ENCODE measurements at regions not wholly inside any gene's neighbourhood (a gene's known extent, or its start where the extent isn't known, plus 50 kb on each side); places are given as distances from the start of the nearest gene placed in this dataset.

DNA sequence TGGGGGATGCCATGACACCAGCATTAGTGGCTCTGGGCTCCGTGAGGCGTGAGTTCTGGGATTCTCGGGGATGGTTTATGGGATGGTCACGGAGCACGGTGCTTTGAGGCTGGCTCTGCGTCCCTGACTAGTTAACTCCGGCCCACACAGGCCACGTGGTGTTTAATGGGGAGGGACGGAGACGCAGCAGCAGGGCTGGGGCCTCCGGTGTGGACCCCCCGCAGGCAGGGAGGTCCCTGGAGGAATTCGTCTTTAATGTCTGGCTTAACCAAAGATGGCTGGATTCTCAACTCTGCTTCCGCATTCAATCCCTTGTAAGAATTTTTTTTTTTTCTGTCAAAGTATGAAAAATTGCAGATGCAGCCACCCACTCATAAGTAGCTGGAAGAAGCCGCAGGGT lies 86.4 kb upstream of the RFLNA start:
- Histone ChIP-seq H3K9me3 (ENCODE audit: low read length) (no peaks in the 10 kb centered on the region; the same call in 1 of the 2 replicates), H4K20me1 (ENCODE audit: insufficient read depth, low read length) (no peaks in the 10 kb centered on the region), H3K36me3 (ENCODE audit: insufficient read depth, low read length) (no peaks in the 10 kb centered on the region), H3K9ac (ENCODE audit: low read length) (no peak overlapping the region), H3F3A (ENCODE audit: insufficient read depth, low read length) (no peaks in the 10 kb centered on the region), H3K4me2 (ENCODE audit: low read length) (no peak overlapping the region), H3K4me1 (ENCODE audit: insufficient read depth, low read length, severe bottlenecking) (no peaks in the 10 kb centered on the region), H3K79me2 (ENCODE audit: insufficient read depth, low read length) (no peaks in the 10 kb centered on the region), H3K27ac (ENCODE audit: low read depth, low read length, poor library complexity, severe bottlenecking) (no peak overlapping the region), H2AFZ (ENCODE audit: low read length) (no peak overlapping the region), H3K9me2 (ENCODE audit: low read depth, low read length) (no peaks in the 10 kb centered on the region), H3K27me3 (ENCODE audit: insufficient read depth, low read length) (no peaks in the 10 kb centered on the region; the same call in 1 of the 2 replicates), H3K4me3 (ENCODE audit: low read depth, low read length, poor library complexity, severe bottlenecking) (no peak overlapping the region)
- TF ChIP-seq EZH2 (IDR thresholded peaks at IDR 0.05; ENCODE audit: borderline replicate concordance, low read length) = no peak
- TF ChIP-seq, protein P1, sequence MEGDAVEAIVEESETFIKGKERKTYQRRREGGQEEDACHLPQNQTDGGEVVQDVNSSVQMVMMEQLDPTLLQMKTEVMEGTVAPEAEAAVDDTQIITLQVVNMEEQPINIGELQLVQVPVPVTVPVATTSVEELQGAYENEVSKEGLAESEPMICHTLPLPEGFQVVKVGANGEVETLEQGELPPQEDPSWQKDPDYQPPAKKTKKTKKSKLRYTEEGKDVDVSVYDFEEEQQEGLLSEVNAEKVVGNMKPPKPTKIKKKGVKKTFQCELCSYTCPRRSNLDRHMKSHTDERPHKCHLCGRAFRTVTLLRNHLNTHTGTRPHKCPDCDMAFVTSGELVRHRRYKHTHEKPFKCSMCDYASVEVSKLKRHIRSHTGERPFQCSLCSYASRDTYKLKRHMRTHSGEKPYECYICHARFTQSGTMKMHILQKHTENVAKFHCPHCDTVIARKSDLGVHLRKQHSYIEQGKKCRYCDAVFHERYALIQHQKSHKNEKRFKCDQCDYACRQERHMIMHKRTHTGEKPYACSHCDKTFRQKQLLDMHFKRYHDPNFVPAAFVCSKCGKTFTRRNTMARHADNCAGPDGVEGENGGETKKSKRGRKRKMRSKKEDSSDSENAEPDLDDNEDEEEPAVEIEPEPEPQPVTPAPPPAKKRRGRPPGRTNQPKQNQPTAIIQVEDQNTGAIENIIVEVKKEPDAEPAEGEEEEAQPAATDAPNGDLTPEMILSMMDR (IDR thresholded peaks at IDR 0.05; ENCODE audit: low read length) = no peak

DNA sequence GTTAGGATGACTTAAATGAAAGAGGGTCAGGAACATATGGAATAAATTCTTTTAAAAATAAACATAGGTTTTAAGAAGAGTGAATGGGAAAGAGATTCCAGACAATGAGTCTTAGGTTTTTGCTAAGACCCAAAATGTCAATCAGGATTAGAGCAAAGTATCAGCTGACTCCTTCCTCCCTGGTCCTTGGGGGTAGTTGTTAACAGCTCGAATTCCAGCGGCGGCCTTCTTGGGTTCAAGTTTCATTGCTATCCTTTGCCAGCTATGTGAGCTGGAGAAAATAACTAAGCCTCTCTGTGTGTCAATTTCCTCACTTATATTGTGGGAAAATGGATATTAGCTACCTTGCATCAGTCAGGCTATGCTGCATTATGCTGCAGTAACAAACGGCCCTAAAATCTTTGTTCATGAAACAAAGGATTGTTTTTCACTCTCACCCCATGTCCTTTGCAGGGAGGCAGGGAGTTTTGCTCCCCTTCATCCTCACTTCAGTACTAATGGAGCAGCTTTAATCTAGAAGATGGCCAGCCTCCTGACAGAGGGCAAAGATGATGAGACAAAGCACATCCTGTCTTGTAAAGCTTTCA lies 83.8 kb upstream of the RFLNA start:
- Histone ChIP-seq H3K9me2 (ENCODE audit: low read depth, low read length) (no peaks in the 10 kb centered on the region), H3K27ac (ENCODE audit: low read depth, low read length, poor library complexity, severe bottlenecking) (no peak overlapping the region), H3K27me3 (ENCODE audit: insufficient read depth, low read length) (peaks cover 5% of the 10 kb centered on the region; the same call in 1 of the 2 replicates), H3K36me3 (ENCODE audit: insufficient read depth, low read length) (no peaks in the 10 kb centered on the region), H3K9ac (ENCODE audit: low read length) (no peak overlapping the region), H3K4me3 (ENCODE audit: low read depth, low read length, poor library complexity, severe bottlenecking) (no peak overlapping the region), H2AFZ (ENCODE audit: low read length) (no peak overlapping the region), H3K9me3 (ENCODE audit: low read length) (peaks cover 3% of the 10 kb centered on the region), H3K4me1 (ENCODE audit: insufficient read depth, low read length, severe bottlenecking) (no peaks in the 10 kb centered on the region), H3F3A (ENCODE audit: insufficient read depth, low read length) (no peaks in the 10 kb centered on the region), H3K79me2 (ENCODE audit: insufficient read depth, low read length) (no peaks in the 10 kb centered on the region), H4K20me1 (ENCODE audit: insufficient read depth, low read length) (no peaks in the 10 kb centered on the region), H3K4me2 (ENCODE audit: low read length) (no peak overlapping the region)
- TF ChIP-seq EZH2 (IDR thresholded peaks at IDR 0.05; ENCODE audit: borderline replicate concordance, low read length) = no peak
- TF ChIP-seq, protein P1 (IDR thresholded peaks at IDR 0.05; ENCODE audit: low read length) = no peak

DNA sequence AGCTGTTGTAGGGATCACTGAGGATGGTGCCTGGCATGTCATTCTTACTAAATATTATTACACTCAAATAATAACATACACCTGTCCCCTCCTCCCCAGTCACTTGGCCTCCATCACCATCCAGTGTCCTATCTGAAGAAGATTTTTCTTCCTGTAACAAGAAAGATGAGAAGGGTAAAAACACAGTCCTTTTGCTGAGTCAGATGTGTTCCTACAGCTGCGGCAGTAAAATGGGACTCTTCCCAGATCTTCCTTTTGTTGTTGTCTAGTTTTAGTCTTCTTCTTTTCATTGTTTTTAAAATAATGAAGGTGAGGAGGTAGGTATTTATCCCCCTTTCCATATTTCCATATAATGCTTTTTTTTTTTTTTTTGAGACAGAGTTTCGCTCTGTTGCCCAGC lies 83.1 kb upstream of the RFLNA start:
- H3F3A ChIP-seq (ENCODE audit: insufficient read depth, low read length) = no peaks in the 10 kb centered on the region
- no peak for TF ChIP-seq EZH2 (IDR thresholded peaks at IDR 0.05; ENCODE audit: borderline replicate concordance, low read length)
- TF ChIP-seq, protein P1 (IDR thresholded peaks at IDR 0.05; ENCODE audit: low read length) = no peak
- H3K79me2 ChIP-seq (ENCODE audit: insufficient read depth, low read length) = no peaks in the 10 kb centered on the region
- no peak overlapping the region for H3K9ac ChIP-seq (ENCODE audit: low read length)
- H3K4me1 ChIP-seq (ENCODE audit: insufficient read depth, low read length, severe bottlenecking) = no peaks in the 10 kb centered on the region
- H3K27me3 ChIP-seq (ENCODE audit: insufficient read depth, low read length) = peaks cover 6% of the 10 kb centered on the region; the same call in 1 of the 2 replicates
- H3K9me2 ChIP-seq (ENCODE audit: low read depth, low read length) = no peaks in the 10 kb centered on the region
- H4K20me1 ChIP-seq (ENCODE audit: insufficient read depth, low read length) = no peaks in the 10 kb centered on the region
- no peak overlapping the region for H3K4me2 ChIP-seq (ENCODE audit: low read length)
- no peak overlapping the region for H2AFZ ChIP-seq (ENCODE audit: low read length)
- no peaks in the 10 kb centered on the region for H3K36me3 ChIP-seq (ENCODE audit: insufficient read depth, low read length)
- H3K9me3 ChIP-seq (ENCODE audit: low read length) = peaks cover 3% of the 10 kb centered on the region
- no peak overlapping the region for H3K27ac ChIP-seq (ENCODE audit: low read depth, low read length, poor library complexity, severe bottlenecking)
- H3K4me3 ChIP-seq (ENCODE audit: low read depth, low read length, poor library complexity, severe bottlenecking) = no peak overlapping the region
